GM19438 (cell line): ENCODE measurements at regions not wholly inside any gene's neighbourhood (a gene's known extent, or its start where the extent isn't known, plus 50 kb on each side); places are given as distances from the start of the nearest gene placed in this dataset.

ENCODE experiments used
- ATAC-seq: cut with Tn5 transposase; IDR thresholded peaks from one replicate; pipeline ENCODE4 v1.9.1; 2021; ENCODE audit warnings: low read depth; ENCODE audit not compliant: unreplicated experiment

DNA sequence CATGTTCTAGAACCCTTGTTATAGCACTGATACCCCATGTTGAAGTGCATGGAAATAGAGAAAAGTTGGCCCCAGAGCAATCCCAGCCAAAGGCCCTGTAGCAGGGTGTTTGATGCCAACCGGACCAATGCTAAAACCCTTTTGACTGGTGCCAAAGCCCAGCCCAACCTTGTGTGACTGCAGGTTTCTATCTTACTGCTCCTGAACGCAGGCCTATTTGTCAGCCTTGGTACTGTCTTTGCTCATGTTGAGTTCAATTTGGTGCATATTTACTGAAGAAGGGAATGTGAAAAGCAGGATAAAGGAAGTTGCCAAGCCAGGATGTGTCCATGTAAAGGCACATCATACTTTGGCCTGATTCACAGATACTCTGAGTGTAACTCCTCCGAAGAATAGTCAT lies 51.7 kb upstream of the NFASC start:
- no peak for ATAC-seq

DNA sequence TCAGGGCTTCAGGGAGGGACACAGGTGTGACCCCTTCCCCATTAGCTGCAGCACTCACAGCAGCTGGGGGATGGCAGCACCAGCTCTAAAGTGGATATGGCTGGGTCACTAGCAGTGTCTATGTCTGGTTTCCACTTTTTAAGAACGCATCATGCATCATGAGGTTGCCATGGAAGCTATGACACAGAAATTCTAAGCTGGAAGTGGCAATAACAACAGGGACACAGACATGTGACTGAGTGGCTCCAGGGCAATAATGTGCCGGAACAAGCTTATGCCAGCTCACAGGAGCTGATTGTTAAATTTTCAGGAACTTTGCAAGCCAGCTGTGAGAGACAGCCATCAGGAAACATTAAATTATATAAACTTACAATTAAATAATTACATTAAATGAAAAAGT lies 51.2 kb upstream of the NFASC start:
- no peak for ATAC-seq
